ENCODE measurements at regions not wholly inside any gene's neighbourhood (a gene's known extent, or its start where the extent isn't known, plus 50 kb on each side); places are given as distances from the start of the nearest gene placed in this dataset.
"Not testable (repeated sequence)": the region's sequence is repeated elsewhere in the genome, so short reads cannot be mapped to it uniquely, and the experiment has no call there.

- WGBS (ENCODE audit: insufficient coverage, insufficient replicate concordance, low lambda C conversion rate, missing lambda C conversion rate): 13% methylated on average over 3 of the region's 3 CpGs
- no peak for TF ChIP-seq ELK1 (IDR thresholded peaks at IDR 0.05; ENCODE audit: low read depth, low read length)
- TF ChIP-seq CREB1 (IDR thresholded peaks at IDR 0.05; ENCODE audit: low read depth): no peak
- no peak for TF ChIP-seq FOXM1 (IDR thresholded peaks at IDR 0.05; ENCODE audit: low read depth, low read length)
- no peak for TF ChIP-seq NFIC (IDR thresholded peaks at IDR 0.05; ENCODE audit: low read depth, low read length)
- TF ChIP-seq BCLAF1 (IDR thresholded peaks at IDR 0.05): no peak
- TF ChIP-seq ZNF622 (IDR thresholded peaks at IDR 0.05): no peak
- no peak for TF ChIP-seq ZSCAN29 (IDR thresholded peaks at IDR 0.05)
- no peak for TF ChIP-seq STAT3 (IDR thresholded peaks at IDR 0.05; ENCODE audit: low read depth, low read length)
- TF ChIP-seq ATF7 (IDR thresholded peaks at IDR 0.05; ENCODE audit: low read depth): no peak
- TF ChIP-seq SUZ12 (IDR thresholded peaks at IDR 0.05; ENCODE audit: unreplicated experiment): no peak
- TF ChIP-seq PAX5 (IDR thresholded peaks at IDR 0.05; ENCODE audit: borderline replicate concordance, low read depth, low read length): no peak
- no peak for TF ChIP-seq EP300 (IDR thresholded peaks at IDR 0.05; ENCODE audit: borderline replicate concordance in 1 of 2, control insufficient read depth in 1 of 2, low read depth in 2 of 2, low read length in 2 of 2)
- TF ChIP-seq RUNX3 (IDR thresholded peaks at IDR 0.05; ENCODE audit: low read length): no peak
- no peak for TF ChIP-seq KDM1A (IDR thresholded peaks at IDR 0.05; ENCODE audit: borderline replicate concordance)
- Histone ChIP-seq H3K9ac (ENCODE audit: control insufficient read depth, insufficient read depth, low read length) (no peak overlapping the region), H4K20me1 (ENCODE audit: control insufficient read depth, insufficient read depth) (no peaks in the 10 kb centered on the region), H3K4me3 (no peak overlapping the region), H3K27ac (ENCODE audit: control insufficient read depth, insufficient read depth) (no peak overlapping the region), H3K27me3 (replicated peaks in 1 of 2; ENCODE audit: control insufficient read depth in 2 of 2, insufficient read depth in 2 of 2, low read length in 1 of 2) (no peaks in the 10 kb centered on the region), H3K36me3 (ENCODE audit: control insufficient read depth in 2 of 2, insufficient read depth in 2 of 2, low read length in 1 of 2) (no peaks in the 10 kb centered on the region), H3K9me3 (replicated peaks; ENCODE audit: control insufficient read depth, insufficient read depth, low read length) (no peaks in the 10 kb centered on the region), H3K79me2 (ENCODE audit: control insufficient read depth, insufficient read depth, low read length) (no peaks in the 10 kb centered on the region), H2AFZ (ENCODE audit: control insufficient read depth, low read depth, low read length) (no peak overlapping the region), H3K4me1 (ENCODE audit: control insufficient read depth, insufficient read depth, low read length) (no peaks in the 10 kb centered on the region), H3K4me2 (ENCODE audit: control insufficient read depth, insufficient read depth) (no peak overlapping the region)
- FAIRE-seq: no peak
- ChIA-PET RAD21 (ENCODE audit: unreplicated experiment) (no interaction called here), CTCF (no interaction called here), SMC1A (ENCODE audit: uncharacterized antibody, unreplicated experiment) (no interaction called here), POLR2A (no interaction called here)
- ATAC-seq: no peak
- no peak for DNase-seq (ENCODE audit: low read depth, low spot score)
- in situ Hi-C loops (cut with MboI) (loop anchor here (25.0 kb wide), 1 partner anchor 1038 kb away; the partner anchor contains the start of gene CDH11), intact Hi-C loops (cut with micrococcal nuclease; ENCODE audit: unreplicated experiment) (no loop called here)
- BruUV-seq (replicated peaks): no TSS peak
Measured at GRCh38 chr16:64074706-64075105, 1047.2 kb downstream of the CDH11 start.

DNA sequence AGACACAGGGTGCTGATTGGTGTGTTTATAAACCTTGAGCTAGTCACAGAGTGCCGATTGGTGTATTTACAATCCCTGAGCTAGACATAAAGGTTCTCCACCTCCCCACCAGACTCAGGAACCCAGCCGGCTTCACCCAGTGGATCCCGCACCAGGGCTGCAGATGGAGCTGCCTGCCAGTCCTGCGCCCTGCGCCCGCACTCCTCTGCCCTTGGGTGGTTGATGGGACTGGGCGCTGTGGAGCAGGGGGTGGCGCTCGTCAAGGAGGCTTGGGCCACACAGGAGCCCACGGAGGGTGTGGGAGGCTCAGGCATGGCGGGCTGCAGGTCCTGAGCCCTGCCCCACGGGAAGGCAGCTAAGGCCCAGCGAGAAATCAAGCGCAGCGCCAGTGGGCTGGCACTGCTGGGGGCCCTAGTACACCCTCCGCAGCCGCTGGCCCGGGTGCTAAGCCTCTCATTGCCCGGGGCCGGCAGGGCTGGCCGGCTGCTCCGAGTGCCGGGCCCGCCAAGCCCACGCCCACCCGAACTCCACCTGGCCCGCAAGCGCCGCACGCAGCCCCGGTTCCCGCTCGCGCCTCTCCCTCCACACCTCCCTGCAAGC, 1049.6 kb downstream of the CDH11 start:
- POLR2A ChIA-PET; H2AFZ ChIP-seq (ENCODE audit: control insufficient read depth, low read depth, low read length); H3K4me1 ChIP-seq (ENCODE audit: control insufficient read depth, insufficient read depth, low read length); H4K20me1 ChIP-seq (ENCODE audit: control insufficient read depth, insufficient read depth); in situ Hi-C loops (cut with MboI); ATAC-seq; BruUV-seq (replicated peaks); intact Hi-C loops (cut with micrococcal nuclease; ENCODE audit: unreplicated experiment); H3K9ac ChIP-seq (ENCODE audit: control insufficient read depth, insufficient read depth, low read length); H3K36me3 ChIP-seq (ENCODE audit: control insufficient read depth in 2 of 2, insufficient read depth in 2 of 2, low read length in 1 of 2); H3K27me3 ChIP-seq (replicated peaks in 1 of 2; ENCODE audit: control insufficient read depth in 2 of 2, insufficient read depth in 2 of 2, low read length in 1 of 2); CTCF ChIA-PET; FAIRE-seq; RAD21 ChIA-PET (ENCODE audit: unreplicated experiment); SMC1A ChIA-PET (ENCODE audit: uncharacterized antibody, unreplicated experiment); H3K4me2 ChIP-seq (ENCODE audit: control insufficient read depth, insufficient read depth); H3K9me3 ChIP-seq (replicated peaks; ENCODE audit: control insufficient read depth, insufficient read depth, low read length); H3K27ac ChIP-seq (ENCODE audit: control insufficient read depth, insufficient read depth); DNase-seq (ENCODE audit: low read depth, low spot score); H3K4me3 ChIP-seq; H3K79me2 ChIP-seq (ENCODE audit: control insufficient read depth, insufficient read depth, low read length): not testable (repeated sequence)
- WGBS (ENCODE audit: insufficient coverage, insufficient replicate concordance, low lambda C conversion rate, missing lambda C conversion rate): 67% methylated on average over 34 of the region's 34 CpGs
